Loucy (cell line): ENCODE measurements at regions not wholly inside any gene's neighbourhood (a gene's known extent, or its start where the extent isn't known, plus 50 kb on each side); places are given as distances from the start of the nearest gene placed in this dataset.

ENCODE experiments used
- EZH2phosphoT487 ChIP-seq: fragments of 200-600 bp; IDR thresholded peaks from 2 replicates; pipeline ENCODE4 v1.6.1; 2018; ENCODE audit warnings: antibody characterized with exemption, mild to moderate bottlenecking, moderate library complexity, borderline replicate concordance
- TF ChIP-seq, protein P1 (sequence below): fragments of 200-600 bp; sonication (generic); conservative IDR thresholded peaks from 2 replicates; pipeline ENCODE4 v1.5.1; 2014; ENCODE audit warnings: mild to moderate bottlenecking, antibody characterized with exemption, low read length

DNA sequence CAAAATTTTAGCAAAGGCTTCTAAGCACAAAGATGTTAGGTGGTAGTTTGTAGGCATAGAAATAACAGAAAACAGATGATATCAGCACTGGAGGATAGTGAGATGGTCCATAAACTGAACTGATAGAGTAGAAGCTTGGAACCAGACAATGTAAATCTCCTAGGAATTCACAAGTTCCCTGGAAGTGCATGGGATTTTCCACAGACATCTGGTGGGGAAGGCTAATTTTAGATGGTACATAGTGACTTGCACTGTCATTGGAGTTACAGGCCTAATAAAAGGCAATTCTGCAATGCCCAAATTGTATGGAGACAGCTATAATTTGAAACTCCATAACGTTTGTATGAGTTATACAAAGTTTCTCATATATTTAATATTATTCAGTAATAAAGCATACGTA lies 653.0 kb upstream of the MEF2C start:
- TF ChIP-seq, protein P1, sequence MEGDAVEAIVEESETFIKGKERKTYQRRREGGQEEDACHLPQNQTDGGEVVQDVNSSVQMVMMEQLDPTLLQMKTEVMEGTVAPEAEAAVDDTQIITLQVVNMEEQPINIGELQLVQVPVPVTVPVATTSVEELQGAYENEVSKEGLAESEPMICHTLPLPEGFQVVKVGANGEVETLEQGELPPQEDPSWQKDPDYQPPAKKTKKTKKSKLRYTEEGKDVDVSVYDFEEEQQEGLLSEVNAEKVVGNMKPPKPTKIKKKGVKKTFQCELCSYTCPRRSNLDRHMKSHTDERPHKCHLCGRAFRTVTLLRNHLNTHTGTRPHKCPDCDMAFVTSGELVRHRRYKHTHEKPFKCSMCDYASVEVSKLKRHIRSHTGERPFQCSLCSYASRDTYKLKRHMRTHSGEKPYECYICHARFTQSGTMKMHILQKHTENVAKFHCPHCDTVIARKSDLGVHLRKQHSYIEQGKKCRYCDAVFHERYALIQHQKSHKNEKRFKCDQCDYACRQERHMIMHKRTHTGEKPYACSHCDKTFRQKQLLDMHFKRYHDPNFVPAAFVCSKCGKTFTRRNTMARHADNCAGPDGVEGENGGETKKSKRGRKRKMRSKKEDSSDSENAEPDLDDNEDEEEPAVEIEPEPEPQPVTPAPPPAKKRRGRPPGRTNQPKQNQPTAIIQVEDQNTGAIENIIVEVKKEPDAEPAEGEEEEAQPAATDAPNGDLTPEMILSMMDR = no peak
- no peak for TF ChIP-seq EZH2phosphoT487
